Fibroblast of lung (primary cell): ENCODE measurements at regions not wholly inside any gene's neighbourhood (a gene's known extent, or its start where the extent isn't known, plus 50 kb on each side); places are given as distances from the start of the nearest gene placed in this dataset.

ENCODE experiments used
- DNase-seq, 2 donors: peaks; one replicate each; pipeline versions ENCODE4 v3.0.0 to v3.0.0-alpha.2; 2010; ENCODE audit warnings: low read depth in 2 of 2
- H2AFZ ChIP-seq: 2 replicates; pipeline ENCODE4 v1.5.1; 2012; ENCODE audit warnings: low read length, control low read depth, inconsistent platforms
- H3K27ac ChIP-seq: 2 replicates; pipeline ENCODE4 v1.5.1; 2011; ENCODE audit warnings: low read length, control low read depth; ENCODE audit not compliant: insufficient read depth
- H3K27me3 ChIP-seq: 2 replicates; pipeline ENCODE4 v1.5.1; 2011; ENCODE audit warnings: mild to moderate bottlenecking, low read length; ENCODE audit not compliant: control insufficient read depth, insufficient read depth
- H3K36me3 ChIP-seq: 2 replicates; pipeline ENCODE4 v1.5.1; 2011; ENCODE audit warnings: low read length; ENCODE audit not compliant: control insufficient read depth, insufficient read depth
- H3K4me1 ChIP-seq: 2 replicates; pipeline ENCODE4 v1.5.1; 2011; ENCODE audit warnings: low read length; ENCODE audit not compliant: control insufficient read depth, insufficient read depth; ENCODE audit errors: extremely low read depth
- H3K4me2 ChIP-seq: 2 replicates; pipeline ENCODE4 v1.5.1; 2011; ENCODE audit warnings: low read length, control low read depth; ENCODE audit not compliant: insufficient read depth; ENCODE audit errors: extremely low read depth
- H3K4me3 ChIP-seq, 4 experiments: fragments of 200-600 bp in 1 of 4; sonication (generic) in 1 of 4; replicated peaks in 1 of 4; 2 replicates each; pipeline ENCODE4 v1.5.1; 2011 to 2016; ENCODE audit warnings: low read length in 4 of 4, low read depth in 3 of 4, mild to moderate bottlenecking in 3 of 4, control low read depth in 2 of 4, inconsistent platforms in 1 of 4, mixed read lengths in 1 of 4; ENCODE audit not compliant: insufficient read depth in 1 of 4; ENCODE audit errors: control extremely low read depth in 1 of 4
- H3K79me2 ChIP-seq: 2 replicates; pipeline ENCODE4 v1.5.1; 2012; ENCODE audit warnings: mild to moderate bottlenecking, low read length, inconsistent platforms; ENCODE audit not compliant: control insufficient read depth, insufficient read depth
- H3K9ac ChIP-seq: 2 replicates; pipeline ENCODE4 v1.5.1; 2011; ENCODE audit warnings: mild to moderate bottlenecking, low read length, control low read depth; ENCODE audit not compliant: insufficient read depth
- H3K9me3 ChIP-seq: 2 replicates; pipeline ENCODE4 v1.5.1; 2012; ENCODE audit warnings: low read depth, low read length; ENCODE audit not compliant: control insufficient read depth, insufficient read depth
- H4K20me1 ChIP-seq: 2 replicates; pipeline ENCODE4 v1.5.1; 2011; ENCODE audit warnings: low read length; ENCODE audit not compliant: control insufficient read depth, insufficient read depth; ENCODE audit errors: extremely low read depth
- CTCF ChIP-seq, 2 donors: IDR thresholded peaks in 1 of 2; conservative IDR thresholded peaks in 1 of 2; 1 replicate in 1 of 2; 2 replicates in 1 of 2; pipeline ENCODE4 v1.5.1; 2011 to 2012; ENCODE audit warnings: low read length in 2 of 2, control low read depth in 1 of 2, inconsistent platforms in 1 of 2, low read depth in 1 of 2, mild to moderate bottlenecking in 1 of 2
- EZH2 ChIP-seq: IDR thresholded peaks from 2 replicates; pipeline ENCODE4 v1.5.1; 2012; ENCODE audit warnings: low read length, control low read depth, mild to moderate bottlenecking; ENCODE audit errors: missing control alignments

- no peak for TF ChIP-seq EZH2
- no peak for TF ChIP-seq CTCF (conservative IDR thresholded peaks at IDR 0.05 in 1 of 2, IDR thresholded peaks at IDR 0.05 in 1 of 2; ENCODE audit: low read depth in 1 of 2, low read length in 2 of 2)
- no peaks in the 10 kb centered on the region for H3K4me1 ChIP-seq
- no peaks in the 10 kb centered on the region for H4K20me1 ChIP-seq
- no peaks in the 10 kb centered on the region for H3K36me3 ChIP-seq
- no peak overlapping the region for H2AFZ ChIP-seq
- H3K79me2 ChIP-seq, result no peaks in the 10 kb centered on the region
- no peak overlapping the region for H3K4me3 ChIP-seq
- H3K27me3 ChIP-seq, result no peaks in the 10 kb centered on the region
- no peak overlapping the region for H3K9ac ChIP-seq
- H3K9me3 ChIP-seq, result no peaks in the 10 kb centered on the region
- no peak overlapping the region for H3K27ac ChIP-seq
- DNase-seq, result no peak
- no peak overlapping the region for H3K4me2 ChIP-seq
These were observed 132.8 kb upstream of the MGMT start for GRCh38 chr10:129334266-129334665.

GRCh38 chr10:129335396-129335795 is 131.6 kb upstream of the MGMT start:
- no peaks in the 10 kb centered on the region for H3K79me2 ChIP-seq
- no peak overlapping the region for H3K4me2 ChIP-seq
- H2AFZ ChIP-seq, result no peak overlapping the region
- no peak for DNase-seq
- H3K4me1 ChIP-seq, result no peaks in the 10 kb centered on the region
- no peaks in the 10 kb centered on the region for H4K20me1 ChIP-seq
- H3K9me3 ChIP-seq, result no peaks in the 10 kb centered on the region
- H3K27ac ChIP-seq, result no peak overlapping the region
- H3K27me3 ChIP-seq, result no peaks in the 10 kb centered on the region
- H3K4me3 ChIP-seq, result no peak overlapping the region
- no peaks in the 10 kb centered on the region for H3K36me3 ChIP-seq
- H3K9ac ChIP-seq, result no peak overlapping the region
- TF ChIP-seq EZH2 (no peak), CTCF (conservative IDR thresholded peaks at IDR 0.05 in 1 of 2, IDR thresholded peaks at IDR 0.05 in 1 of 2; ENCODE audit: low read depth in 1 of 2, low read length in 2 of 2) (no peak)

- TF ChIP-seq EZH2 (no peak), CTCF (conservative IDR thresholded peaks at IDR 0.05 in 1 of 2, IDR thresholded peaks at IDR 0.05 in 1 of 2; ENCODE audit: low read depth in 1 of 2, low read length in 2 of 2) (no peak)
- no peak for DNase-seq
These were observed 131.1 kb upstream of the MGMT start for GRCh38 chr10:129335942-129336341.

More at GRCh38 chr10:129335942-129336341, 131.1 kb upstream of the MGMT start:
- Histone ChIP-seq H3K36me3 (no peaks in the 10 kb centered on the region), H3K27me3 (no peaks in the 10 kb centered on the region), H2AFZ (no peak overlapping the region), H3K9me3 (no peaks in the 10 kb centered on the region), H3K4me3 (no peak overlapping the region), H3K9ac (no peak overlapping the region), H4K20me1 (no peaks in the 10 kb centered on the region), H3K4me1 (no peaks in the 10 kb centered on the region), H3K79me2 (no peaks in the 10 kb centered on the region), H3K27ac (no peak overlapping the region), H3K4me2 (no peak overlapping the region)
